ENCODE measurements at regions not wholly inside any gene's neighbourhood (a gene's known extent, or its start where the extent isn't known, plus 50 kb on each side); places are given as distances from the start of the nearest gene placed in this dataset.

- TF ChIP-seq EZH2 (IDR thresholded peaks at IDR 0.05; ENCODE audit: borderline replicate concordance, low read length) = no peak
- TF ChIP-seq CTCF (conservative IDR thresholded peaks at IDR 0.05 in 1 of 2, IDR thresholded peaks at IDR 0.05 in 1 of 2; ENCODE audit: extremely low read depth in 1 of 2, insufficient read depth in 1 of 2, low read depth in 1 of 2, low read length in 2 of 2) = no peak
These were observed 89.3 kb downstream of the ZBTB18 start for GRCh38 chr1:244140420-244140819.

Measured in mammary epithelial cell (primary cell).